ENCODE measurements at regions not wholly inside any gene's neighbourhood (a gene's known extent, or its start where the extent isn't known, plus 50 kb on each side); places are given as distances from the start of the nearest gene placed in this dataset.
"Not testable (repeated sequence)": the region's sequence is repeated elsewhere in the genome, so short reads cannot be mapped to it uniquely, and the experiment has no call there.

DNA sequence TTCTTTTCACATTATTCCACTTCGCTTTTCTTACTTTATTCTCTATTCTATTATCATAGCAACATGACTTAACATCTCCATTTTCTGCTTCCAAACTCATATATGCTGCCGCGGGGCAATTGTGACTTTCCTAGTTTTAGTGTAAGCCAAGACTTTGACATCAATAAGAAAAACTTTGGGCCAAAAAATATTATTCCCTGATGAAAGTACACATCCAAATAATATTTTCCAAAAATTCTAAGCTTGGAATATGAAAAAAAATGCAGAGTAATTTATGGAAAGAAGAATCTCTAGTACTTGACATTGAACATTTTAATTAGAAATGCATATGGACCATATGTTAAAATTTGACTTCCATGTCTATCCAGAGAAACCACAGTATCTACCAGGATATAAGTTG, 995.1 kb upstream of the INTU start:
- WGBS, 2 donors = 62 to 74% methylated on average over 3 of the region's 3 CpGs
- DNase-seq (ENCODE audit: low spot score in 2 of 2) = no peak
- no peak for TF ChIP-seq POLR2A (IDR thresholded peaks at IDR 0.05)
- TF ChIP-seq, protein P1, sequence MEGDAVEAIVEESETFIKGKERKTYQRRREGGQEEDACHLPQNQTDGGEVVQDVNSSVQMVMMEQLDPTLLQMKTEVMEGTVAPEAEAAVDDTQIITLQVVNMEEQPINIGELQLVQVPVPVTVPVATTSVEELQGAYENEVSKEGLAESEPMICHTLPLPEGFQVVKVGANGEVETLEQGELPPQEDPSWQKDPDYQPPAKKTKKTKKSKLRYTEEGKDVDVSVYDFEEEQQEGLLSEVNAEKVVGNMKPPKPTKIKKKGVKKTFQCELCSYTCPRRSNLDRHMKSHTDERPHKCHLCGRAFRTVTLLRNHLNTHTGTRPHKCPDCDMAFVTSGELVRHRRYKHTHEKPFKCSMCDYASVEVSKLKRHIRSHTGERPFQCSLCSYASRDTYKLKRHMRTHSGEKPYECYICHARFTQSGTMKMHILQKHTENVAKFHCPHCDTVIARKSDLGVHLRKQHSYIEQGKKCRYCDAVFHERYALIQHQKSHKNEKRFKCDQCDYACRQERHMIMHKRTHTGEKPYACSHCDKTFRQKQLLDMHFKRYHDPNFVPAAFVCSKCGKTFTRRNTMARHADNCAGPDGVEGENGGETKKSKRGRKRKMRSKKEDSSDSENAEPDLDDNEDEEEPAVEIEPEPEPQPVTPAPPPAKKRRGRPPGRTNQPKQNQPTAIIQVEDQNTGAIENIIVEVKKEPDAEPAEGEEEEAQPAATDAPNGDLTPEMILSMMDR (IDR thresholded peaks at IDR 0.05) = no peak
- intact Hi-C loops (cut with DNase I; ENCODE audit: low total_unique reads) = no loop called here
- H3K4me3 ChIP-seq (ENCODE audit: low read depth, poor library complexity, severe bottlenecking) = no peak overlapping the region

GRCh38 chr4:126647320-126647719, 985.4 kb upstream of the INTU start:
- H3K4me3 ChIP-seq (ENCODE audit: low read depth, poor library complexity, severe bottlenecking) = no peak overlapping the region
- no peak for TF ChIP-seq POLR2A (IDR thresholded peaks at IDR 0.05)
- TF ChIP-seq, protein P1 (IDR thresholded peaks at IDR 0.05) = no peak
- intact Hi-C loops (cut with DNase I; ENCODE audit: low total_unique reads) = no loop called here
- 71 to 79% methylated on average over 3 of the region's 3 CpGs for WGBS, 2 donors
- DNase-seq (ENCODE audit: low spot score in 2 of 2) = no peak

DNA sequence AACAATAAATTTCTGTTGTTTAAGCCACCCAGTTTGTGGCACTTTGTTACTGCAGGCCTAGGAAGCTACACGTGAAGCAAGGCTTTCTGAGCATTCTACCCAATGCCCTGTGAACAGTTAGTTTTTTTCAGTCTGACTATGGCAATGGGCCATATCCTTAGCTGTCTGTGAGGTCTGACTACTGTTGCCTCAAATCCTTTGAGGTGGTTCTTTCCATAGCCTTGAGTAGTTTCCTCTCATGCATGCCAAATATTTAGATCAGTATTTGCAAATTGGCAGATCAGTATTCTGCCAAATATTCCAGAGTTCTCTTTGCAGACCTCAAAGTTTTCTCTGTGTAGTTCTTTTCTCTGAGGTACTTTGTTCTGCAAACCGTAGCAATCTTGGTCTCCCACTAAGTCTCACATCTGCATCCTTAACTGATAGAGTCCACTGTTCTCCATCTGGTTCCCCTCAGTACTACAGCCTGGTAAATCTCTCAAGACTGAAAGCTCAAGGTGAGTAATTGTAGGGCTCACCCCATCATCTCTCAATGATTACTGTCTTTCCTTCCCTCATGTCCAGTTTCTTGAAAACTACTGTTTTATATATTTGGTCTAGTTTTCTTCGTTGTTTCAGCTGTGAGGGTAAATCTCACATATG, 984.9 kb upstream of the INTU start:
- H3K4me3 ChIP-seq (ENCODE audit: low read depth, poor library complexity, severe bottlenecking) = no peak overlapping the region
- WGBS, 2 donors = 39 to 48% methylated on average over 3 of the region's 3 CpGs
- DNase-seq (ENCODE audit: low spot score in 2 of 2) = no peak
- no peak for TF ChIP-seq POLR2A (IDR thresholded peaks at IDR 0.05)
- TF ChIP-seq, protein P1 (IDR thresholded peaks at IDR 0.05) = no peak
- intact Hi-C loops (cut with DNase I; ENCODE audit: low total_unique reads) = no loop called here

- TF ChIP-seq POLR2A (IDR thresholded peaks at IDR 0.05) = no peak
- TF ChIP-seq, protein P1 (IDR thresholded peaks at IDR 0.05) = no peak
- intact Hi-C loops (cut with DNase I; ENCODE audit: low total_unique reads) = no loop called here
- no peak for DNase-seq (ENCODE audit: low spot score in 2 of 2)
- no peak overlapping the region for H3K4me3 ChIP-seq (ENCODE audit: low read depth, poor library complexity, severe bottlenecking)
- 75 to 76% methylated on average over 1 of the region's 1 CpG for WGBS, 2 donors
Observed at GRCh38 chr4:126658411-126658810, 974.3 kb upstream of the INTU start.

- intact Hi-C loops (cut with DNase I; ENCODE audit: low total_unique reads) = no loop called here
- H3K4me3 ChIP-seq (ENCODE audit: low read depth, poor library complexity, severe bottlenecking) = no peak overlapping the region
- TF ChIP-seq, protein P1 (IDR thresholded peaks at IDR 0.05) = no peak
- TF ChIP-seq POLR2A (IDR thresholded peaks at IDR 0.05) = no peak
- DNase-seq (ENCODE audit: low spot score in 2 of 2) = no peak
Observed at GRCh38 chr4:126661194-126661593, 971.6 kb upstream of the INTU start.

- H3K4me3 ChIP-seq (ENCODE audit: low read depth, poor library complexity, severe bottlenecking) = no peak overlapping the region
- no peak for DNase-seq (ENCODE audit: low spot score in 2 of 2)
- intact Hi-C loops (cut with DNase I; ENCODE audit: low total_unique reads) = no loop called here
- TF ChIP-seq, protein P1 (IDR thresholded peaks at IDR 0.05) = no peak
- no peak for TF ChIP-seq POLR2A (IDR thresholded peaks at IDR 0.05)
- WGBS, 2 donors = 95 to 100% methylated on average over 1 of the region's 1 CpG
Observed at GRCh38 chr4:126664839-126665238, 967.9 kb upstream of the INTU start.

- 63 to 77% methylated on average over 5 of the region's 5 CpGs for WGBS, 2 donors
- DNase-seq (ENCODE audit: low spot score in 2 of 2); intact Hi-C loops (cut with DNase I; ENCODE audit: low total_unique reads); H3K4me3 ChIP-seq (ENCODE audit: low read depth, poor library complexity, severe bottlenecking): not testable (repeated sequence)
Observed at GRCh38 chr4:126670038-126670437, 962.7 kb upstream of the INTU start.

All from lower leg skin (tissue), 4 donors.